ENCODE measurements at regions not wholly inside any gene's neighbourhood (a gene's known extent, or its start where the extent isn't known, plus 50 kb on each side); places are given as distances from the start of the nearest gene placed in this dataset.

DNA sequence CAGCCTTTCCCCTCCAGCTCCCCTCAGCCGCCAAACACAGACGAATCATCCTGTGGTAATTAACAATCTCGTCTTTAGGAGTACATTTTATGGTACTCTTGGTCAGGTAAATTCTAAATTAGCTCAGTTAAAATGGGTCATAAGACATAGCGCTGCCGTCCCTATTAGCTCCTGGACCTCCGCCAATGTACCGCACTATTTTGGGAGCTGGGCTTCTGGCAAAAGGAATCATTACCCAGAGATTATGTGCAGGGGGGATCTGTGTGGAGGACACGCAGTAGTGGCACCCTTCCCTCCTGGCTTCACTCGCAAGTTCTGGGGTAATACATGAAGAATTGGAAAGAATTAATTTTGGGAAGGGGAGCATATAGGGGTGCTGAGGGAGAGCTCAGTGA lies 68.6 kb upstream of the ONECUT1 start:
- H3K27me3 ChIP-seq (ENCODE audit: control insufficient read depth in 2 of 2, insufficient read depth in 2 of 2, low read length in 2 of 2): no peaks in the 10 kb centered on the region
- H2AFZ ChIP-seq (ENCODE audit: low read depth, low read length): no peak overlapping the region
- WGBS (ENCODE audit: insufficient coverage, low coverage, missing lambda C conversion rate): 1% methylated on average over 9 of the region's 9 CpGs
- DNase-seq (ENCODE audit: extremely low read depth in 1 of 4, low spot score in 3 of 4) (no peak), FAIRE-seq (no peak), ATAC-seq (no peak)
- TF ChIP-seq RFX5 (IDR thresholded peaks at IDR 0.05; ENCODE audit: low read depth, low read length) (no peak), HNRNPLL (IDR thresholded peaks at IDR 0.05; ENCODE audit: low read depth, low read length, poor library complexity, severe bottlenecking) (no peak), ZNF121 (CRISPR knock-in tag; conservative IDR thresholded peaks at IDR 0.05) (no peak), NFIX (CRISPR knock-in tag; IDR thresholded peaks at IDR 0.05; ENCODE audit: low read depth) (no peak), BRD4 (IDR thresholded peaks at IDR 0.05) (no peak), SREBF1 (IDR thresholded peaks at IDR 0.05; ENCODE audit: borderline replicate concordance, low read depth, low read length) (no peak), NBN (IDR thresholded peaks at IDR 0.05; ENCODE audit: low read depth) (no peak), MTA2 (IDR thresholded peaks at IDR 0.05; ENCODE audit: low read depth) (no peak), ZNF217 (CRISPR knock-in tag; IDR thresholded peaks at IDR 0.05) (no peak), ZNF77 (CRISPR knock-in tag; IDR thresholded peaks at IDR 0.05) (no peak), NEUROD1 (IDR thresholded peaks at IDR 0.05; ENCODE audit: borderline replicate concordance, low read depth, low read length, partially characterized antibody) (no peak), KDM5B (IDR thresholded peaks at IDR 0.05; ENCODE audit: insufficient replicate concordance, low read depth, low read length) (no peak), HNRNPK (IDR thresholded peaks at IDR 0.05; ENCODE audit: low read depth, low read length, poor library complexity, severe bottlenecking) (no peak), THRAP3 (IDR thresholded peaks at IDR 0.05; ENCODE audit: borderline replicate concordance) (no peak), MBD2 (IDR thresholded peaks at IDR 0.05; ENCODE audit: borderline replicate concordance, low read depth) (no peak)
- TF ChIP-seq, protein P1, sequence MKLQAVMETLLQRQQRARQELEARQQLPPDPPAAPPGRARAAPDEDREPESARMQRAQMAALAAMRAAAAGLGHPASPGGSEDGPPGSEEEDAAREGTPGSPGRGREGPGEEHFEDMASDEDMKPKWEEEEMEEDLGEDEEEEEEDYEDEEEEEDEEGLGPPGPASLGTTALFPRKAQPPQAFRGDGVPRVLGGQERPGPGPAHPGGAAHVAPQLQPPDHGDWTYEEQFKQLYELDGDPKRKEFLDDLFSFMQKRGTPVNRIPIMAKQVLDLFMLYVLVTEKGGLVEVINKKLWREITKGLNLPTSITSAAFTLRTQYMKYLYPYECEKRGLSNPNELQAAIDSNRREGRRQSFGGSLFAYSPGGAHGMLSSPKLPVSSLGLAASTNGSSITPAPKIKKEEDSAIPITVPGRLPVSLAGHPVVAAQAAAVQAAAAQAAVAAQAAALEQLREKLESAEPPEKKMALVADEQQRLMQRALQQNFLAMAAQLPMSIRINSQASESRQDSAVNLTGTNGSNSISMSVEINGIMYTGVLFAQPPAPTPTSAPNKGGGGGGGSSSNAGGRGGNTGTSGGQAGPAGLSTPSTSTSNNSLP (IDR thresholded peaks at IDR 0.05; ENCODE audit: borderline replicate concordance, low read depth, low read length): no peak
- TF ChIP-seq, protein P2, sequence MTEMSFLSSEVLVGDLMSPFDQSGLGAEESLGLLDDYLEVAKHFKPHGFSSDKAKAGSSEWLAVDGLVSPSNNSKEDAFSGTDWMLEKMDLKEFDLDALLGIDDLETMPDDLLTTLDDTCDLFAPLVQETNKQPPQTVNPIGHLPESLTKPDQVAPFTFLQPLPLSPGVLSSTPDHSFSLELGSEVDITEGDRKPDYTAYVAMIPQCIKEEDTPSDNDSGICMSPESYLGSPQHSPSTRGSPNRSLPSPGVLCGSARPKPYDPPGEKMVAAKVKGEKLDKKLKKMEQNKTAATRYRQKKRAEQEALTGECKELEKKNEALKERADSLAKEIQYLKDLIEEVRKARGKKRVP (CRISPR knock-in tag; IDR thresholded peaks at IDR 0.05): no peak
- TF ChIP-seq, protein P3, sequence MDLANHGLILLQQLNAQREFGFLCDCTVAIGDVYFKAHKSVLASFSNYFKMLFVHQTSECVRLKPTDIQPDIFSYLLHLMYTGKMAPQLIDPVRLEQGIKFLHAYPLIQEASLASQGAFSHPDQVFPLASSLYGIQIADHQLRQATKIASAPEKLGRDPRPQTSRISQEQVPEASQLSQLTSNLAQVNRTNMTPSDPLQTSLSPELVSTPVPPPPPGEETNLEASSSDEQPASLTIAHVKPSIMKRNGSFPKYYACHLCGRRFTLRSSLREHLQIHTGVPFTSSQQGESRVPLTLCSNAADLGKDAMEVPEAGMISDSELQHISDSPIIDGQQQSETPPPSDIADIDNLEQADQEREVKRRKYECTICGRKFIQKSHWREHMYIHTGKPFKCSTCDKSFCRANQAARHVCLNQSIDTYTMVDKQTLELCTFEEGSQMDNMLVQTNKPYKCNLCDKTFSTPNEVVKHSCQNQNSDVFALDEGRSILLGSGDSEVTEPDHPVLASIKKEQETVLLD (IDR thresholded peaks at IDR 0.05): no peak
- TF ChIP-seq, protein P4, sequence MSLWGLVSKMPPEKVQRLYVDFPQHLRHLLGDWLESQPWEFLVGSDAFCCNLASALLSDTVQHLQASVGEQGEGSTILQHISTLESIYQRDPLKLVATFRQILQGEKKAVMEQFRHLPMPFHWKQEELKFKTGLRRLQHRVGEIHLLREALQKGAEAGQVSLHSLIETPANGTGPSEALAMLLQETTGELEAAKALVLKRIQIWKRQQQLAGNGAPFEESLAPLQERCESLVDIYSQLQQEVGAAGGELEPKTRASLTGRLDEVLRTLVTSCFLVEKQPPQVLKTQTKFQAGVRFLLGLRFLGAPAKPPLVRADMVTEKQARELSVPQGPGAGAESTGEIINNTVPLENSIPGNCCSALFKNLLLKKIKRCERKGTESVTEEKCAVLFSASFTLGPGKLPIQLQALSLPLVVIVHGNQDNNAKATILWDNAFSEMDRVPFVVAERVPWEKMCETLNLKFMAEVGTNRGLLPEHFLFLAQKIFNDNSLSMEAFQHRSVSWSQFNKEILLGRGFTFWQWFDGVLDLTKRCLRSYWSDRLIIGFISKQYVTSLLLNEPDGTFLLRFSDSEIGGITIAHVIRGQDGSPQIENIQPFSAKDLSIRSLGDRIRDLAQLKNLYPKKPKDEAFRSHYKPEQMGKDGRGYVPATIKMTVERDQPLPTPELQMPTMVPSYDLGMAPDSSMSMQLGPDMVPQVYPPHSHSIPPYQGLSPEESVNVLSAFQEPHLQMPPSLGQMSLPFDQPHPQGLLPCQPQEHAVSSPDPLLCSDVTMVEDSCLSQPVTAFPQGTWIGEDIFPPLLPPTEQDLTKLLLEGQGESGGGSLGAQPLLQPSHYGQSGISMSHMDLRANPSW (CRISPR knock-in tag; IDR thresholded peaks at IDR 0.05): no peak
- ChIA-PET CTCF (ENCODE audit: low intra/inter-chr PET ratio) (no interaction called here), POLR2A (no interaction called here)
- intact Hi-C loops (cut with micrococcal nuclease) (no loop called here), in situ Hi-C loops (cut with MboI) (no loop called here)
- H3K36me3 ChIP-seq (ENCODE audit: control insufficient read depth, insufficient read depth, low read length): no peaks in the 10 kb centered on the region
- H3K9me3 ChIP-seq (replicated peaks; ENCODE audit: control insufficient read depth, insufficient read depth, low read depth, low read length): no peaks in the 10 kb centered on the region
- no peak overlapping the region for H3K9ac ChIP-seq (ENCODE audit: insufficient read depth in 1 of 2, low read depth in 2 of 2, low read length in 2 of 2)
- no peak overlapping the region for H3K27ac ChIP-seq (ENCODE audit: extremely low read depth, low read depth, low read length)
- H3K9me1 ChIP-seq (ENCODE audit: control insufficient read depth, insufficient read depth, low read length): no peaks in the 10 kb centered on the region
- no TSS peak for BruUV-seq (replicated peaks)
- H4K20me1 ChIP-seq (replicated peaks; ENCODE audit: control insufficient read depth, insufficient read depth, low read length): no peaks in the 10 kb centered on the region
- no peak overlapping the region for H3K4me3 ChIP-seq
- H3K79me2 ChIP-seq (ENCODE audit: control insufficient read depth, insufficient read depth, low read length): no peaks in the 10 kb centered on the region
- no peaks in the 10 kb centered on the region for H3K4me1 ChIP-seq (replicated peaks in 1 of 2; ENCODE audit: control insufficient read depth in 2 of 2, insufficient read depth in 2 of 2, low read length in 2 of 2)
- H3K4me2 ChIP-seq (ENCODE audit: insufficient read depth, low read length): no peak overlapping the region
